Adrenal gland (tissue), 9 donors: ENCODE measurements at regions not wholly inside any gene's neighbourhood (a gene's known extent, or its start where the extent isn't known, plus 50 kb on each side); places are given as distances from the start of the nearest gene placed in this dataset.
"Not testable (repeated sequence)": the region's sequence is repeated elsewhere in the genome, so short reads cannot be mapped to it uniquely, and the experiment has no call there.

Source experiments
- DNase-seq, 7 donors: peaks; one replicate each; pipeline ENCODE4 v3.0.0-alpha.2; 2019 to 2020
- H3K27ac ChIP-seq, 5 donors: fragments of 200-600 bp; sonication (generic) in 4 of 5; 1 replicate in 3 of 5; 2 replicates in 2 of 5; pipeline versions ENCODE4 v1.5.1 to v1.8.0; 2016 to 2020; ENCODE audit warnings: mild to moderate bottlenecking in 1 of 5
- H3K27me3 ChIP-seq: fragments of 200-600 bp; 2 replicates; pipeline ENCODE4 v1.8.0; 2021
- H3K36me3 ChIP-seq, 2 donors: fragments of 200-600 bp; replicated peaks in 1 of 2; 1 replicate in 1 of 2; 2 replicates in 1 of 2; pipeline versions ENCODE4 v1.5.1 to v1.8.0; 2018 to 2022
- H3K4me1 ChIP-seq, 2 donors: fragments of 200-600 bp; replicated peaks in 1 of 2; 1 replicate in 1 of 2; 2 replicates in 1 of 2; pipeline versions ENCODE4 v1.5.1 to v1.8.0; 2018 to 2021
- H3K4me3 ChIP-seq, 4 donors: fragments of 200-600 bp; sonication (generic) in 3 of 4; one replicate each; pipeline ENCODE4 v1.5.1; 2016 to 2018
- H3K9me3 ChIP-seq, 3 donors: fragments of 200-600 bp; sonication (generic) in 1 of 3; replicated peaks in 1 of 3; 1 replicate in 2 of 3; 2 replicates in 1 of 3; pipeline versions ENCODE4 v1.5.1 to v1.8.0; 2016 to 2021
- CTCF ChIP-seq, 6 experiments: fragments of 450-650 bp in 4 of 6; fragments of 200-600 bp in 2 of 6; sonication (generic) in 1 of 6; IDR thresholded peaks; 1 replicate in 5 of 6; 2 replicates in 1 of 6; pipeline versions ENCODE4 v1.5.1 to v1.8.0; 2016 to 2021; ENCODE audit warnings: antibody characterized with exemption in 6 of 6, mild to moderate bottlenecking in 2 of 6, moderate library complexity in 1 of 6
- POLR2A ChIP-seq, 2 donors: fragments of 450-650 bp; IDR thresholded peaks; one replicate each; pipeline ENCODE4 v1.6.1; 2017; ENCODE audit warnings: antibody characterized with exemption in 2 of 2, mild to moderate bottlenecking in 2 of 2, moderate library complexity in 1 of 2
- WGBS, 4 donors: extraction: QIAGEN DNeasy Blood & Tissue Kit in 2 of 4; methylation state at CpG; one replicate each; pipeline versions ENCODE4 v1.1.5 to v1.1.7; 2013 to 2017; 5-methylcytosine and 5-hydroxymethylcytosine counted together
- intact Hi-C, 2 donors: fragments of 100-400 bp; cut with DNase I; formaldehyde crosslinking; loops; one replicate each; pipeline versions ENCODE4 v1.14.1 to v1.15.0; 2022 to 2023
- donor health status: healthy with polysubstance abuse.
- donor health status: Bipolar disorder and iron deficiency.
- donor health status: DM: yes; HTN: yes; CAD: no.
- donor health status: DM: no; HTN: no; CAD: no.
- donor health status: DM: no; HTN: no; CAD: no.

GRCh38 chr4:66767442-66767841 lies 777.9 kb downstream of the CENPC start:
- no peak for DNase-seq
- WGBS, 4 donors, result 42 to 63% (median 61%) methylated on average over 1 of the region's 1 CpG
- no peak overlapping the region for H3K4me3 ChIP-seq
- H3K27me3 ChIP-seq, result no peaks in the 10 kb centered on the region
- TF ChIP-seq POLR2A (IDR thresholded peaks at IDR 0.05), result no peak
- TF ChIP-seq CTCF (IDR thresholded peaks at IDR 0.05), result no peak
- H3K9me3 ChIP-seq, result no peaks in the 10 kb centered on the region
- intact Hi-C loops, result no loop called here
- no peak overlapping the region for H3K27ac ChIP-seq
- no peaks in the 10 kb centered on the region for H3K4me1 ChIP-seq
- no peaks in the 10 kb centered on the region for H3K36me3 ChIP-seq

GRCh38 chr4:66766557-66766956 lies 778.7 kb downstream of the CENPC start:
- no peaks in the 10 kb centered on the region for H3K4me1 ChIP-seq
- H3K36me3 ChIP-seq, result no peaks in the 10 kb centered on the region
- intact Hi-C loops, result no loop called here
- TF ChIP-seq CTCF (IDR thresholded peaks at IDR 0.05), result no peak
- TF ChIP-seq POLR2A (IDR thresholded peaks at IDR 0.05), result no peak
- H3K27ac ChIP-seq, result no peak overlapping the region
- H3K27me3 ChIP-seq, result no peaks in the 10 kb centered on the region
- no peaks in the 10 kb centered on the region for H3K9me3 ChIP-seq
- DNase-seq, result no peak
- WGBS, 4 donors, result 77 to 90% (median 88%) methylated on average over 1 of the region's 1 CpG
- H3K4me3 ChIP-seq, result no peak overlapping the region

GRCh38 chr4:66750273-66750672 lies 795.0 kb downstream of the CENPC start:
- Histone ChIP-seq H3K4me3 (no peak overlapping the region), H3K27ac (no peak overlapping the region), H3K36me3 (no peaks in the 10 kb centered on the region), H3K4me1 (no peaks in the 10 kb centered on the region), H3K9me3 (no peaks in the 10 kb centered on the region), H3K27me3 (no peaks in the 10 kb centered on the region)
- intact Hi-C loops, result no loop called here
- TF ChIP-seq POLR2A (IDR thresholded peaks at IDR 0.05), result no peak
- TF ChIP-seq CTCF (IDR thresholded peaks at IDR 0.05), result no peak
- no peak for DNase-seq
- 63 to 71% (median 66%) methylated on average over 2 of the region's 2 CpGs for WGBS, 4 donors

GRCh38 chr4:66746918-66747317 lies 798.4 kb downstream of the CENPC start:
- DNase-seq, H3K36me3 ChIP-seq, H3K9me3 ChIP-seq, H3K27ac ChIP-seq, H3K4me3 ChIP-seq, H3K4me1 ChIP-seq, intact Hi-C loops, H3K27me3 ChIP-seq: not testable (repeated sequence)
- WGBS, 4 donors, result 78 to 94% (median 88%) methylated on average over 4 of the region's 4 CpGs

GRCh38 chr4:66741081-66741480 lies 804.2 kb downstream of the CENPC start:
- 59 to 77% (median 75%) methylated on average over 2 of the region's 2 CpGs for WGBS, 4 donors
- Histone ChIP-seq H3K27ac (no peak overlapping the region), H3K36me3 (no peaks in the 10 kb centered on the region), H3K4me1 (no peaks in the 10 kb centered on the region), H3K4me3 (no peak overlapping the region), H3K9me3 (no peaks in the 10 kb centered on the region), H3K27me3 (no peaks in the 10 kb centered on the region)
- intact Hi-C loops, result no loop called here
- TF ChIP-seq POLR2A (IDR thresholded peaks at IDR 0.05), result no peak
- no peak for TF ChIP-seq CTCF (IDR thresholded peaks at IDR 0.05)
- DNase-seq, result no peak
